ENCODE measurements at regions not wholly inside any gene's neighbourhood (a gene's known extent, or its start where the extent isn't known, plus 50 kb on each side); places are given as distances from the start of the nearest gene placed in this dataset.

- no peak for TF ChIP-seq CTCF (IDR thresholded peaks at IDR 0.05; ENCODE audit: low read depth, low read length)
These were observed 95.8 kb downstream of the PSMG1 start for GRCh38 chr21:39087238-39088030.

GRCh38 chr21:39086547-39086946, 96.7 kb downstream of the PSMG1 start:
- no peak for DNase-seq (ENCODE audit: extremely low read depth, low read depth)
- TF ChIP-seq CTCF (IDR thresholded peaks at IDR 0.05; ENCODE audit: low read depth, low read length) = peak; percentile 2

More at GRCh38 chr21:39087238-39088030, 95.8 kb downstream of the PSMG1 start:
- DNase-seq (ENCODE audit: extremely low read depth, low read depth) = no peak

- no peak for DNase-seq (ENCODE audit: extremely low read depth, low read depth)
- no peak for TF ChIP-seq CTCF (IDR thresholded peaks at IDR 0.05; ENCODE audit: low read depth, low read length)
These were observed 97.3 kb downstream of the PSMG1 start for GRCh38 chr21:39085843-39086405.

GRCh38 chr21:39084979-39085729, 98.1 kb downstream of the PSMG1 start:
- no peak for TF ChIP-seq CTCF (IDR thresholded peaks at IDR 0.05; ENCODE audit: low read depth, low read length)
- no peak for DNase-seq (ENCODE audit: extremely low read depth, low read depth)

GRCh38 chr21:39084073-39084472, 99.2 kb downstream of the PSMG1 start:
- no peak for DNase-seq (ENCODE audit: extremely low read depth, low read depth)
- TF ChIP-seq CTCF (IDR thresholded peaks at IDR 0.05; ENCODE audit: low read depth, low read length) = no peak

GRCh38 chr21:39083377-39084008, 99.8 kb downstream of the PSMG1 start:
- DNase-seq (ENCODE audit: extremely low read depth, low read depth) = peak; percentile 14
- TF ChIP-seq CTCF (IDR thresholded peaks at IDR 0.05; ENCODE audit: low read depth, low read length) = no peak

All from AG09319 (cell line).